ENCODE measurements at regions not wholly inside any gene's neighbourhood (a gene's known extent, or its start where the extent isn't known, plus 50 kb on each side); places are given as distances from the start of the nearest gene placed in this dataset.
"Not testable (repeated sequence)": the region's sequence is repeated elsewhere in the genome, so short reads cannot be mapped to it uniquely, and the experiment has no call there.

GRCh38 chr13:91045351-91046034 lies 302.0 kb upstream of the MIR17HG start:
- no peak for DNase-seq

- DNase-seq, result no peak
Measured at GRCh38 chr13:91046715-91047327, 300.7 kb upstream of the MIR17HG start.

DNA sequence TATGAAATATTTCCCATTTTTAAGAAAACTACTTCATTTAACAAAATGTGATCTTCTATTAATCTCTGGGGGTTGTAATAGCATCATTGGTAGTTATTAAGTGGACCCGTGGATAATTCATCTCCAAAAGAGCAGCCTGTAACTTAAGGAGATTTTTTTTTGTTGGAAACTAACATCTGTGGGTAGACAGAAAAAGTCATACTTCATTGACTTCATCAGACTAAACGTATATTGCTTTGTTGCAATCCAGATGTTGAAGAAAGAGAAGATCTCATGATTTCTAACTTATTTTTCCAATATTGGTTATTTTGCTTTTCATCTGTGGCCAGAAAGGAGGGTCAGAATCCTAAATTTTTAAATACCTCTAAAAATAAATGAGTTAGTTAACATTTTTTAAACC lies 296.5 kb upstream of the MIR17HG start:
- DNase-seq, result no peak

DNA sequence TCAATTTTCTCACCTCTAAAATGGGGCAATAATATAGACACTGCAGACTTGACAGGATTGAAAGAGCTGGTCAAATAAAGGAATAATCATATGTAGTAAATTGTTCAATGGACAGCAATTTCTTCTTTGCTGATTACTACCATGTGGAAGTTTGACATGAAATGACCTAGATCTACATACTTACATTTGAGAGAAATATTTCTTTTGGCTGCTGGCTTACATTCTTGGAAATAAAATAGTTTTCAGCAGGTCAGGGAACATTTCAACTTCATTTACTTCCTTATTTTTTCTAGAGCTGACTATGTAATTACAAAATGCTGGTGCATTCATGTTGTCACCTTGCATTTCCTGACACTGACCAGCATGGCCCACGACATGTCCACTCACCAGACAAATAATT lies 294.6 kb upstream of the MIR17HG start:
- DNase-seq, result no peak

- DNase-seq, result no peak
Measured at GRCh38 chr13:91053318-91054065, 294.0 kb upstream of the MIR17HG start.

- no peak for DNase-seq
Measured at GRCh38 chr13:91054902-91055301, 292.6 kb upstream of the MIR17HG start.

DNA sequence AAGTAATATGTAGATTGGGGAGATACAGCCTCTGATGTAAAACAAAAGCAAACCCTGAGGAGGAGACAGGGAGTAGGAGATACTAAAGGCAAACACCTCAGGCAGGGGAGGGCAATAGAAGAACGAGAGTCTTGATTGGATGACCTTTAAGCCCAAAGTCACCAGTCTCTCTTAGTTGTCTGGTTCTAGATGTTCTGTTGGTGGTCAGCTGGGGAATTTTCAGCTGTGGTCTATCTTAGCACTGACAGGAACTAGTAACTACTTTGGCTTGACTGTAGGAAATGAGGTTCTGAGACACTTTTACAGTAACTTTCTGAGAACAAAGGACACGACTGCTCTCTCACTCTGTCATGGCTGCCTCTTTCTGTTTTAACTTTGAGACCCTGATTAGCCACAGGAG lies 290.7 kb upstream of the MIR17HG start:
- no peak for DNase-seq

DNA sequence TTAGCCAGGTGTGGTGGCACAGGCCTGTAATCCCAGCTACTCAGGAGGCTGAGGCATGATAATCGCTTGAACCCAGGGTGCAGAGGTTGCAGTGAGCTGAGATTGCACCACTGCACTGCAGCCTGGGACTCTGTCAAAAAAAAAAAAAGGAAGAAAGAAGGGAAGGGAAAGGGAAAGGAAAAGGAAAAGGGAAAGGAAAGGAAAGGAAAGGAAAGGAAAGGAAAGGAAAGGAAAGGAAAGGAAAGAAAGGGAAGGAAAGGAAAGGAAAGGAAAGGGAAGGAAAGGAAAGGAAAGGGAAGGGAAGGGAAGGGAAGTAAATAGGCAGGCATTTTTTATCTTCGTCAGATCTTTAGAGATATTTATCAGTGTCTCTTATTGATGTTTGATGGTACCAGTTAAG lies 290.0 kb upstream of the MIR17HG start:
- DNase-seq, result not testable (repeated sequence)

- no peak for DNase-seq
Measured at GRCh38 chr13:91058066-91058465, 289.4 kb upstream of the MIR17HG start.

GRCh38 chr13:91058919-91059318 lies 288.6 kb upstream of the MIR17HG start:
- no peak for DNase-seq

- DNase-seq, result no peak
Measured at GRCh38 chr13:91066745-91067144, 280.7 kb upstream of the MIR17HG start.

- no peak for DNase-seq
Measured at GRCh38 chr13:91072486-91072885, 275.0 kb upstream of the MIR17HG start.

DNA sequence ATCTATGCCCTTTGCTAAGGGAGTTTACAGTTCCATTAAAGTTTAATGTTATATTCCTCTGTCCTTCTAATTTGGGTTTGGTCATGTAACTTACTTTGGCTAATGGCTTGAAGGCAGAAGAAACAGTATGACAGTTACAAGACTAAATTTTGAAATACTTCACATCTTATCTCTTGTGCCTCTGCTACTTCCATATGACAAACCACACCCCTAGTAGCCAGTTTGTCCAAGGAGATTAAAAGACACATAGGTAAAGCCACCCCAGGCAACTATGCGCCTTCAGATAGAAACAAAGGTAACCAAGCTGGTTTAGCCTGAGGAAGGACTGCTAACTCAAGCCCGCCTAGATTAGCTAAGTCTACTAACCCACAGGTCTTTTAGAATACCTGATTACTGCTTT lies 273.4 kb upstream of the MIR17HG start:
- DNase-seq, result no peak

DNA sequence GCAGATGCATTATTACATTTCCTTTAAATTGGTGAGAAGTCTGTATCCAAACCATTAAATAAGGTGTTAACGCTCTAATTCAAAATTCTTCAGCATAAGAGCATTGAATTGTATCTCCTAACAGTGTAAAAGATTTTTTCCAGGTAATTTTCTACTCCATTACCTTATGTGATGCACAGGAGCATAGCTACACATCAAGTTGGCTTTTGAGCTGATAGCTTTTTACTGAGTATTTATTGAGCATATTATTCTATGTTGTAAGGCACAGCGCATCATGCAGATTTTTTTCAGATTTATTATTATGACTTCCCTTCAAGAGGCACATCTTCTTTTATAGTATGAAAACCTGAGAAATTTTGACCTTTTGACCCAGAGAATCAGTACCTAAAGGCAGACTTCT lies 270.7 kb upstream of the MIR17HG start:
- no peak for DNase-seq

GRCh38 chr13:91078093-91078679 lies 269.3 kb upstream of the MIR17HG start:
- DNase-seq, result no peak

DNA sequence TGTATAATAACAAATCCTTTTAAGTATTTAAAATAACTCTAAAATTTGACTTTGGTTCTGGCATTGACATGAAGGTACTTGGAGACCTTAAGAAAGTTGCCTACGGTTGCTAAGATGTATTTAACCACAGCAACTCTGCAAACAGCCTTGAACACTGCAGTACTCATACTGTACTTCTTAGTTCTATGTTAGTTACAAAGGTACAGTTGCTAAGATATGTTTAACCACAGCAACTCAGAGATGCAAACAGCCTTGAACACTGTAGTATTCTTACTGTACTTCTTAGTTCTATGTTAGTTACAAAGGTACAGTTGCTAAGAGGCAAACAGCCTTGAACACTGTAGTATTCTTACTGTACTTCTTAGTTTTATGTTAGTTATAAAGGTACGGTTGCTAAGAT lies 268.3 kb upstream of the MIR17HG start:
- DNase-seq, result no peak

- no peak for DNase-seq
Measured at GRCh38 chr13:91085127-91085526, 262.4 kb upstream of the MIR17HG start.

GRCh38 chr13:91086936-91087716 lies 260.4 kb upstream of the MIR17HG start:
- DNase-seq, result no peak

GRCh38 chr13:91097269-91097668 lies 250.2 kb upstream of the MIR17HG start:
- DNase-seq, result no peak

GRCh38 chr13:91099877-91100276 lies 247.6 kb upstream of the MIR17HG start:
- DNase-seq, result no peak

- no peak for DNase-seq
Measured at GRCh38 chr13:91100944-91101343, 246.5 kb upstream of the MIR17HG start.

DNA sequence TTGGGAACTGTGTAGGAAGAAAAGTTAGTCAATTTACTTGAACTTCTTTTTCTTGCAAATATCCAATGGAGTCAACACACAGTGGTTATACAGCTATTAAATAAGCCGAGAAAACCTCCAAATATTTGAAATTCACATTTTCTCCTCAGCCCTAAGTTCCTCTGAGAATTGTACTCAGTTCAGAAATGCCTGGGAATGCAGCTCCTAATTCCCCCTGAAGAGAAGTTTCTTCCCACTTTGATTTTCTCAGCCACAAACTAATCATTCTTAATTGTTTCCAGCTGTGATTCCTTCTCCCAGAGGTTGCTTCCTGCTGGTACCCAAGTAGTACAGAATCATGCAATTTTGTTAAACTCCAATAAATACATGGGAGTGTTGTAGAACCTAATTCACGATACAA lies 246.1 kb upstream of the MIR17HG start:
- no peak for DNase-seq

- no peak for DNase-seq
Measured at GRCh38 chr13:91105270-91105669, 242.2 kb upstream of the MIR17HG start.

Data from activated effector memory CD4-positive, alpha-beta T cell treated with anti-CD3 and anti-CD28 coated beads, Interleukin-2, amount 50 U/mL, for 16 hours (primary cell).